AG10803 (cell line): ENCODE measurements at regions not wholly inside any gene's neighbourhood (a gene's known extent, or its start where the extent isn't known, plus 50 kb on each side); places are given as distances from the start of the nearest gene placed in this dataset.
"Not testable (repeated sequence)": the region's sequence is repeated elsewhere in the genome, so short reads cannot be mapped to it uniquely, and the experiment has no call there.

Experiments
- DNase-seq: peaks from one replicate; pipeline ENCODE4 v3.0.0; 2010; ENCODE audit warnings: low read depth
- H3K4me3 ChIP-seq: 2 replicates; pipeline ENCODE4 v1.5.1; 2011; ENCODE audit warnings: mild to moderate bottlenecking, low read length, control low read depth
- CTCF ChIP-seq: conservative IDR thresholded peaks from 2 replicates; pipeline ENCODE4 v1.5.1; 2011; ENCODE audit warnings: mild to moderate bottlenecking, low read length, control low read depth, inconsistent platforms

GRCh38 chr19:20482721-20483120 is 82.9 kb downstream of the ZNF737 start:
- no peak overlapping the region for H3K4me3 ChIP-seq
- DNase-seq = no peak
- TF ChIP-seq CTCF = no peak

- no peak for TF ChIP-seq CTCF
- no peak for DNase-seq
- no peak overlapping the region for H3K4me3 ChIP-seq
Observed at GRCh38 chr19:20481736-20482135, 83.8 kb downstream of the ZNF737 start.

- H3K4me3 ChIP-seq = no peak overlapping the region
- TF ChIP-seq CTCF = no peak
- DNase-seq = no peak
Observed at GRCh38 chr19:20479483-20479882, 86.1 kb downstream of the ZNF737 start.

GRCh38 chr19:20478936-20479335 is 86.6 kb downstream of the ZNF737 start:
- no peak for DNase-seq
- no peak for TF ChIP-seq CTCF
- H3K4me3 ChIP-seq = no peak overlapping the region

GRCh38 chr19:20472854-20473253 is 92.7 kb downstream of the ZNF737 start:
- DNase-seq = no peak
- TF ChIP-seq CTCF = no peak

GRCh38 chr19:20471431-20471830 is 94.2 kb downstream of the ZNF737 start:
- TF ChIP-seq CTCF = no peak
- DNase-seq = no peak
- H3K4me3 ChIP-seq = no peak overlapping the region

More at GRCh38 chr19:20472854-20473253, 92.7 kb downstream of the ZNF737 start:
- no peak overlapping the region for H3K4me3 ChIP-seq

GRCh38 chr19:20470345-20471135 is 95.0 kb downstream of the ZNF737 start:
- no peak for TF ChIP-seq CTCF
- no peak overlapping the region for H3K4me3 ChIP-seq
- no peak for DNase-seq

- not testable (repeated sequence) for DNase-seq, H3K4me3 ChIP-seq
Observed at GRCh38 chr19:20466638-20466990, 99.0 kb downstream of the ZNF737 start.

GRCh38 chr19:20465922-20466637 is 99.5 kb downstream of the ZNF737 start:
- H3K4me3 ChIP-seq, DNase-seq: not testable (repeated sequence)
